Neural progenitor cell (in vitro differentiated cells): ENCODE measurements at regions not wholly inside any gene's neighbourhood (a gene's known extent, or its start where the extent isn't known, plus 50 kb on each side); places are given as distances from the start of the nearest gene placed in this dataset.

Experiments used
- EZH2 ChIP-seq: fragments of 200-600 bp; sonication (generic); IDR thresholded peaks from 2 replicates; pipeline ENCODE4 v1.6.1; 2017; ENCODE audit warnings: antibody characterized with exemption, mild to moderate bottlenecking, moderate library complexity
- TF ChIP-seq, protein P1 (sequence below): fragments of 200-600 bp; sonication (generic); IDR thresholded peaks from 2 replicates; pipeline ENCODE4 v1.5.1; 2017; ENCODE audit warnings: antibody characterized with exemption, mild to moderate bottlenecking

DNA sequence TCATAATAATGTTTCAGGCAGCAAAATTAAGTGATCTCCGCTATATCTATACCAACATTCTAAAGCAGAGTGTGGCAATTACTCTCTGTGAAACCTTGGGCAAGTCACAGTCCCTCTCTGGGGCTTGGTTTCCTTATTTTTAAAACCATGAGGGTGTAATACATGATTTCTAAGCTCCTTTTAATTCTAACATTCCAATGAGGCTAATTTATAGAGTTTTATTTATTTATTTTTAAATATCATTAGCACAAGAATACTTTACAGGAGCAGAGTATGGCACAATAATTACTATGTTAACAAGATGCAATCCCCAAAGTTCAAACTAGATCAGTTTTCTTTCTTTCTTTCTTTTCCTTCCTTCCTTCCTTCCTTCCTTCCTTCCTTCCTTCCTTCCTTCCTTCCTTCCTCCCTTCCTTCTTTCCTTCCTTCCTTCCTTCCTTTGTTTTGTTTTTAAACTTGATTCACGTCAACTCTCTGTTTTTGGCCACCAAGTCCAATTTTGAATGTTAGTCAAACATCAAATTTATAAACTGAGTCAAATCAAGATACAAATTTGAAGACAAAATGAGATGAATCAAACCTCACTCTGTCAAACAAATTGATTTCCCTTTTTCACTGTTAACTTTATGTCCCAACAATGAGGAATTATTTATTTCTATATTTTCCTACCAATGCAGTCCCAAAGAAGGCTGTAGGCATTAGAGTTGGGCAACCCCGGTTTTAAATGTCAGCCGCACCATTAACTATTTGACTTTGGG, 50.2 kb upstream of the GPR174 start:
- no peak for TF ChIP-seq EZH2
- TF ChIP-seq, protein P1, sequence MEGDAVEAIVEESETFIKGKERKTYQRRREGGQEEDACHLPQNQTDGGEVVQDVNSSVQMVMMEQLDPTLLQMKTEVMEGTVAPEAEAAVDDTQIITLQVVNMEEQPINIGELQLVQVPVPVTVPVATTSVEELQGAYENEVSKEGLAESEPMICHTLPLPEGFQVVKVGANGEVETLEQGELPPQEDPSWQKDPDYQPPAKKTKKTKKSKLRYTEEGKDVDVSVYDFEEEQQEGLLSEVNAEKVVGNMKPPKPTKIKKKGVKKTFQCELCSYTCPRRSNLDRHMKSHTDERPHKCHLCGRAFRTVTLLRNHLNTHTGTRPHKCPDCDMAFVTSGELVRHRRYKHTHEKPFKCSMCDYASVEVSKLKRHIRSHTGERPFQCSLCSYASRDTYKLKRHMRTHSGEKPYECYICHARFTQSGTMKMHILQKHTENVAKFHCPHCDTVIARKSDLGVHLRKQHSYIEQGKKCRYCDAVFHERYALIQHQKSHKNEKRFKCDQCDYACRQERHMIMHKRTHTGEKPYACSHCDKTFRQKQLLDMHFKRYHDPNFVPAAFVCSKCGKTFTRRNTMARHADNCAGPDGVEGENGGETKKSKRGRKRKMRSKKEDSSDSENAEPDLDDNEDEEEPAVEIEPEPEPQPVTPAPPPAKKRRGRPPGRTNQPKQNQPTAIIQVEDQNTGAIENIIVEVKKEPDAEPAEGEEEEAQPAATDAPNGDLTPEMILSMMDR, result no peak
